ENCODE measurements at regions not wholly inside any gene's neighbourhood (a gene's known extent, or its start where the extent isn't known, plus 50 kb on each side); places are given as distances from the start of the nearest gene placed in this dataset.
"Not testable (repeated sequence)": the region's sequence is repeated elsewhere in the genome, so short reads cannot be mapped to it uniquely, and the experiment has no call there.

GRCh38 chr4:77220828-77221613 lies 64.0 kb downstream of the CCNG2 start:
- no peak for DNase-seq

DNA sequence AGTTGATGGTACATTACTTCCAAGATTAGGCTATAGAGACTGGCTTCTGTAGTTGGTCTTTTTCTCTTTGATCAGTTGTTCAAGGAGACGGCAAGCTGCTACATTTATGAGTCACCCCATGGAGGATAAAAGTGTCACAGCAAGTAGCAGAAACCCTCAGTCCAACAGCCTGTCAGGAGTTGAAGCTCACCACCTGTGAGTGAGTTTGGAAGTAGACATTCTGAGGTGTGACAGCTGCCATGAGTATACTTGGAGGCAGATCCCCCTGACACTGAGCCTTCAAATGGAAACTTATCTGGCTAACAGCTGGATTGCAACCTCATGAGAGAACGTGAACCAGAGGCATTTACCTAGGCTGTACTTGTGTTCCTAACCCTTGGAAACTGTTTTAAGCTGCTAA lies 68.0 kb downstream of the CCNG2 start:
- no peak for DNase-seq

GRCh38 chr4:77226939-77227705 lies 70.1 kb downstream of the CCNG2 start:
- DNase-seq = no peak

DNA sequence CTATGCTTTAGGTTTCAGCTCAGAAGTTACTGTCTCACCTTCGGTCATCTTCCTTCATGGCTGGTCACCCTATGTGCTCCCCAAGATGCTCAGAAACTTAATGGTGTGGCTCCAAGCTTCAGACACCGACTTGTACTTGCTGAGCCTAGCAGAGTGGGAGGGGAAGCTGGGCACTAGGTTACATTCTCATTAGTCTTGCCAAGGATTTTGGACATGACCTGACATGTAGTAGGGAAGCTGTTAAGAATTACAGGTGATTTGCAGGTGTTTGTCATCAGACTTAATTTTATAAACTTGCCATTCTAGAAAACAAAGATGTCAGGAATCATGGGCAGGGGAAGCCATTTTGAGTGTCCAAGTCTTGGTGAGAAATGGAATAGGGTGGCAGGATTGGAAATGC lies 72.4 kb downstream of the CCNG2 start:
- no peak for DNase-seq

DNA sequence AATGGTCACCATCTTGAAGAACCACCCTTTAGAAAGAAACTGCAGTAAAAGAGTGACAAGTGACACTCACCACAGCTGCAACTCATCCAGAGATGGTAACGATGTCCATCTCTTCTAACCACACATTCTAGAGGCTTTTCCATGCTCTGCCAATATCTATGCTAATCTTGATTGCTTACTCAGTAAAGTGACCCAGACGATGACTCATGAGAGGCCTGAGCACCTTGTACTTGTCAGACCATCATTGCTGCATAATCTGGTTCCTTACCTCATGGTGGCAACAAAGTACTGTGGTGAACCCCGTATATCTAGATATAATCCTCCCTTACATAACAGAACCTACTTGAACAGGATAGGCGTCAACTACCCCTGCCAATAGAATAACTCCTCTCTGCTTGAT lies 75.6 kb downstream of the CCNG2 start:
- DNase-seq = no peak

DNA sequence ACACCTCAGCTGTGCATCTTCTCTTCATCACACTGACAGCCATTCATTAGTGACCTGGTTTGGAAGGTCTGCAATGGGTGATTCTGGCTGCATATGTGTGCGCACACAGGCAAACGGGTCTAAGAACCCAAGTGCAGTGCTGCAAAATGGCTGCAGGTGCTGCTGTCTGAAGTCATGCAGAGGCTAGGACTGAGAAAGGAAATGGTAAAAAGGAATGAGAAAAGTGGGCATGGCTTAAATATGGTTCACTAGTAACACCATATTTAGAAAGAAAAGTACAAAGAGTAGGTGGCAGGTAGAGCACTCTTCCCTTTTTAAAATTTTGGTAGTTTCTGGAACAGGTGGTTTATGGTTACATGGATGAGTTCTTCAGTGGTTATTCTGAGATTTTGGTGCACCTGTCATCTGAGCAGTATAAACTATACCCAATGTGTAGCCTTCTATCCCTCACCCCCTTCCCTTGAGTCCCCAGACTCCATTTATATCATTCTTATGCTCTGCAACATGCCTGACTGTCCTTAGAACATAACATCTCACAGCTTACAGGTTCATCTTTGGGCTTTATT lies 78.4 kb downstream of the CCNG2 start:
- no peak for DNase-seq

DNA sequence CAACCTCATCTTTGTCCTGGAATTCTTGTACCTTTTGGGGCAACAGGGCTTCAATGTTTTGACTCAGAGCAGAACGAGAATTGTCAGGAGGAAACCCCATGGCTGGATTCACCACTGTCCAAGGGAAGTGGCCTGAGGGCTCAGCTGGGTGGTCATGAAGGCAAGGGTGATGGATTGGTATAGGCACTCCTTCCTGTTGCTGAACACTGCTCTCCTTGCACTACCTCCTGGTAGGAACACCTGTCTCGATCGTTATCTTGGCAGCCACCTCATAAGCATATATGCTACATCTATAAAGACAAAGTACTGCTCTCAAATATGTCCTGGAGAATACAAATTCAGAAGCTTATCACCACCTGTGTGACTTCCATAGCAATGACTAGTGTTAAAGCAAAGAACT lies 79.8 kb downstream of the CCNG2 start:
- no peak for DNase-seq

GRCh38 chr4:77240469-77241066 lies 83.6 kb downstream of the CCNG2 start:
- peak; percentile 12 for DNase-seq

DNA sequence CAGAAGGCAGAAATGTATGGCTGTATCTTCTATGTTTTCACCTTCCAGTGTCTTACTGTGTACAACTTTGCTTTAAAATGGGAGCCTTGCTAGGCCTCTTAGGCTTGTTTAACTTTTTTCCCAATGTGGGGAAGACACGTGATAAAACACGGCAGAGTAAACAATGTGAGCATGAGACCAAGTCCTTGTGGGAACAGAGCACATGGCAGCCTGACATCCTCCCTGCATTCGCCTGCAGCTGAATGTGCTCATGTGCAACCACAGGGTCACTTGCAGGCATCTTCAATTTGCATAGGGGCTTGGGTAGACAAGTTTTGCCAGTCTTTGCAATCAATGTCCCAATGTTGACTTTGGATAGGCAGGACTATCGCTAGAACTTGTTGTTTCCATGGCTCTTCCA lies 91.8 kb downstream of the CCNG2 start:
- DNase-seq = no peak

- no peak for DNase-seq
Observed at GRCh38 chr4:77251751-77252150, 94.7 kb downstream of the CCNG2 start.

- no peak for DNase-seq
Observed at GRCh38 chr4:77263247-77263646, 106.2 kb downstream of the CCNG2 start.

DNA sequence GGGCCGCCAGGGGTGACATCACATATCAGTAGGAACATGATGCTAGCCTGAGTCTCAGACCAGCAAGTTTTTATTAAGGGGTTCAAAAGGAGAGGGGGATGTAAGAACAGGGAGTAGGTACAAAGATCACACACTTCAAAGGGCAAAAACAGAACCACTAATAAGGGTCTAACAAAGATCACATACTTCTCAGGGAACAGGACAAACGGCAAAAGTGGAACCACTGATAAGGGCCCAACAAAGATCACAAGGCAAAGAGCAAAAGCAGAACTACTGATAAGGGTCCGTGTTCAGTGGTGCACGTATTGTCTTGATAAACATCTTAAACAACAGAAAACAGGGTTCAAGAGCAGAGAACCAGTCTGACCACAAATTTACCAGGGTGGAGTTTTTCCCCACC lies 107.0 kb downstream of the CCNG2 start:
- DNase-seq = not testable (repeated sequence)

DNA sequence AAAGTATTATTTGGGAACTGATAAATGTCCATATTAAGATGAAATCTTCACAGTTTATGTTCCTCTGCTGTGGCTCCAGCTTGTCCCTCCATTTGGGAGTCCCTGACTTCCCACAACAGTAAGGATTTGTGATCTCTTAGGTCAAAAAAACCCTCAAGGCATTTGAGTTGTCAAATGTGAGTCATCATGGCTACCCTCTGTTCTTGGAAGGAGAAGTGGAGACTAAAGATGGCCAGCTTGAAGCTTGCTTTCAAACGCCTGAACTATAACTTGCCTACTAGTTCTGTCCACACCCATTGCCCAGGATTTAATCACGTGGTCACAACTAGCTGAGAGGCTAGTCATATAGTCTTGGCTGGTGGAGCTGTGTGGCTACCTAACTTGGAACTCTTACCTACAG lies 107.8 kb downstream of the CCNG2 start:
- DNase-seq = no peak

DNA sequence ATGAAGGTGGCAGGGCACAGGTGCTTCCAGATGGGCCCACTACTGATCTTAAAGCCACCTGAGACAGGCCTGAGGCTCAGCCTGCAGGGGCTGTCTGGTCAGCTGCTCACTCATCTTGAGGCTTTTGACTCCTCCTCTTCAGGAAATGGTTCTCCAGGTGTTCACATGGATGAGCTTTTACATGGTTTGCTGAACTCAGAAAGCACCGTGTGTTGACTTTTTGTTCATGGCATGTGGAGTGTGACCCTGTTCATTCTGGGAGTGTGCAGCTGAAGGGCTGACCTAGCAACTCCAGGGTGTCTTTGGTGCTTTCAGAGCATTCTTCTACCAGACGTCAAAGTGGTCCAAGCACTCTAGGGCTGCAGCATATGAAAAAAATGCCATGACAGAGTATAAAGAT lies 111.1 kb downstream of the CCNG2 start:
- DNase-seq = no peak

DNA sequence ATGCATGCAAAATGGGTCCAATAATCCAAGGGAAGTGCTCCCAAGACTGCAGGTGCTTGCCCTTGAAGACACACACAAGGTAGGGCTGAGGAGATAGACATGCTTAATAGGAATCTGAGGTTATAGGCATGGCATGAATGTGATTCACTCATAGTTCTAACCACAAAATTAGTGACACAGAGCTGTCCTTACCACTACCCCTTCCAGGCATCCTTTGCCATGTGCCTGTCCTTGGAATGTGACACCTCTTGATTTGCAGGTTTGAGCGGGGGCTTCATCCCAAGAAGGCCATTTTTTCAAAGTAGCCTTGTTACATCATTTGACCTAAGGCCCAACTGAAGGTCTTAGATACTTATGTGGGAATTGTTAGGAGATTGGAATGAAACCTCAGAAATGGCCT lies 112.5 kb downstream of the CCNG2 start:
- DNase-seq = no peak

DNA sequence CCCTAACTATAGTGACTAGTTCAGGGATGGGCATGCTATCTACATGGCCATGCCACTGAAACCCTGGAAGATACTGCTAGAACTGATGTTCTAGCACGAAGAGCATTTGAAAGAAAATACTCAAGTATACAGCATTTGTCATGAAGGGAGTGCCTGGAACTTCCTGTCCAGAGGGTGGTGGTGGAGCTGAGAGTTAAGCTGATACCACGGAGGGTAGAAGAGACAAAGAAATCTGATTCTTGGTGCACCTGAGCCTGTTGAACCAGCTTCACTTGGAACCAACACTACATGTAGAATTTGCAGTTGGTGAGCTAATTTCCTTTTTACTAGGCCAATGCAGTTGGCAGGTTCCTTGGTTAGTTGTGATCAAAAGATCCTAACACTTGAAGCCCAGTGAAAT lies 116.4 kb downstream of the CCNG2 start:
- DNase-seq = no peak

DNA sequence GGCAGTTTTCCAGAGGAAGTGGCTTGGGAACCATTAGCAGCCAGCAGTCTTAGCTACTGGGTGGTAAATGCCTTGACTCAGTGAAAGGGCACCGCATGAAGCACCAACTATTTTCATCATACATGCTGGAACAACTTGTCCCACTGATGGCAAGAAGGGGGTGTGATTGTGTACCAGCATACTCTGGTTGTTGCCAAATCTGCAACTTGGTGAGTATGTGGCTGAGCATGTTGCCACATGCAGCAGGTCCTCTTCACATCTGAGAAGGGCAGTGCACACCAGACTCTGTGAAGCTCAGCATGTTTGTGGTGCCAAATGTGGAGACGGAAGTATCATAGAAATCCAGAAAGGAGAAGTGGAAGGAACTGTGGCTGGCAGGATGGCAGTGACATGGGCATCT lies 122.1 kb downstream of the CCNG2 start:
- not testable (repeated sequence) for DNase-seq

- DNase-seq = no peak
Observed at GRCh38 chr4:77282305-77282704, 125.3 kb downstream of the CCNG2 start.

GRCh38 chr4:77284036-77284435 lies 127.0 kb downstream of the CCNG2 start:
- no peak for DNase-seq

DNA sequence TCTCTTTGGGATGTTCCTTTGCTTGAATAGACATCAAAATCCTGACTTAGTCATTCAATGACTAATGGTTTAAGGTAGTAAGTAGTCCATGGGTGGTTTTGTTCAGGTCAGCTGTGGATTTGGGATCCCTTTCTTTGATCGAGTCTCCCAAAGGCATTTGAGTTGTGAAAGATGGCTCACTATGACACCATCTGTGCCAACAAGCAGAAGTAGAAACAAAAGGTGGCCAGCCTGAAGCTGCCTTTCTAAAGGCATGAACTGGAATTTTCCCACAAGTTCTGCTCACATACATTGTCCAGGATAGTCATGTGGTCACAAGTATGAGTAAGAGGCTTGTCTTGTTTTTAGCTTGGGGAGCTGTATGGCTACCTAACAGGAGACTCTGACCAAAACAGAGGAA lies 129.9 kb downstream of the CCNG2 start:
- no peak for DNase-seq

DNA sequence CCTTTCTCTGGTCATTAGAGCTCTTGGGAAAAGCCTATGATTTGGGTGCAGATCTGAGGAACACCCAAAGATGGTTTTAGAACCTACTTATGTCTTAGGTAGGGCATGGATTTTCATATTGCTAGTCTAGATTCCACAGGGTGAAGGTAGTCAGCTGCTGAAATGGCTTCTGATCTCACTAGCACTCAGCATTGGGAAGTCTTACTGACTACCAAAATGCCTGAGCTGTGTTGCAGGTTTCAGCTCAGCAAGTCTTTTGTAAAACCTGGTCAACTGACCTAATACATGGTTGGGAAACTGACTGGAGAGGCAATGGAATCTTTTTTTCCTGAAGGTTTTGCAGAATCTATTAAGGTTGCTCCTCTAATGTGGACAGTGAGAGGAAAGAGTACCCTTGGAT lies 136.4 kb downstream of the CCNG2 start:
- DNase-seq = no peak

DNA sequence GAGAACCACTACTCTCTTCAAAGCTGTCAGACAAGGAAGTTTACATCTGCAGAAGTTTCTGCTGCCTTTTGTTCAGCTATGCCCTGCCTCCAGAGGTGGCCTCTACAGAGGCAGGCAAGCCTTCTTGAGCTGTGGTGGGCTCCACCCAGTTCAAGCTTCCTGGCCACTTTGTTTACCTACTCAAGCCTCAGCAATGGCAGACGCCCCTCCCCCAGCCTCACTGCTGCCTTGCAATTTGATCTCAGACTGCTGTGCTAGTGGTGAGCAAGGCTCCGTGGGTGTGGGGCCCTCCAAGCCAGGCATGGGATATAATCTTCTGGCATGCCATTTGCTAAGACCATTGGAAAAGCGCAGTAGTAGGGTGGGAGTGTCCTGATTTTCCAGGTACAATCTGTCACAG lies 144.0 kb downstream of the CCNG2 start:
- DNase-seq = not testable (repeated sequence)

DNA sequence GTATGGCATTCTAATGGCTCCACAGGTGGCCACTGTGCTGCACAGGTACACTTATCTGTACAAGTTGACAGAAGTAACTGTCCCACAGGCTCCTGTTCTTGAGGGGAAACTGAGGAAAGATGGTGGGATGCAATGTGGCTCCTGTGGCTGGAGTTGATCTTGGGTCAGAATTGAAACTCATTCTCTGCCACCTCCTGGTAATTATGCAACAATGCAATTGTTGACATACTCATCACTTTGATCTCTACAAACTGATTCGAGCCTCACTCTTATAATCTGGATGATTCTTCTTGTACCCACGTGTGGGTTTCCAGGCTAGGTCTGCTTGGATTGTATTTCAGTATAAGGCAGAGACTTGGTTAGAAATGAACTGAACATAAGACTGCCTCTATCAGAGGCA lies 148.8 kb downstream of the CCNG2 start:
- no peak for DNase-seq

GRCh38 chr4:77306496-77306895 lies 149.5 kb downstream of the CCNG2 start:
- DNase-seq = no peak

All from central memory CD4-positive, alpha-beta T cell (primary cell).